Astrocyte (in vitro differentiated cells and primary cell): ENCODE measurements at regions not wholly inside any gene's neighbourhood (a gene's known extent, or its start where the extent isn't known, plus 50 kb on each side); places are given as distances from the start of the nearest gene placed in this dataset.

Source experiments
- DNase-seq: peaks from one replicate; pipeline ENCODE4 v3.0.0-alpha.2; 2010; ENCODE audit warnings: low read depth
- FAIRE-seq: peaks from 2 replicates; lab custom pipeline; 2011; peaks lifted over from hg19 to GRCh38; lab: Jason Lieb, UNC
- H2AFZ ChIP-seq: 2 replicates; pipeline ENCODE4 v1.6.0; 2012; ENCODE audit warnings: low read depth, low read length, inconsistent platforms
- H3K27ac ChIP-seq: 2 replicates; pipeline ENCODE4 v1.5.1; 2011; ENCODE audit warnings: low read depth, low read length, inconsistent platforms
- H3K27me3 ChIP-seq: 2 replicates; pipeline ENCODE4 v1.6.0; 2011; ENCODE audit warnings: low read length, inconsistent platforms; ENCODE audit not compliant: insufficient read depth
- H3K36me3 ChIP-seq: 2 replicates; pipeline ENCODE4 v1.5.1; 2011; ENCODE audit warnings: low read length, inconsistent platforms; ENCODE audit not compliant: insufficient read depth
- H3K4me1 ChIP-seq: 2 replicates; pipeline ENCODE4 v1.5.1; 2011; ENCODE audit warnings: low read length, inconsistent platforms; ENCODE audit not compliant: insufficient read depth
- H3K4me2 ChIP-seq: 2 replicates; pipeline ENCODE4 v1.6.0; 2012; ENCODE audit warnings: low read length, inconsistent platforms
- H3K4me3 ChIP-seq: 2 replicates; pipeline ENCODE4 v1.5.1; 2011; ENCODE audit warnings: low read depth, mild to moderate bottlenecking, low read length, inconsistent platforms; ENCODE audit not compliant: insufficient read depth
- H3K79me2 ChIP-seq: 2 replicates; pipeline ENCODE4 v1.6.0; 2012; ENCODE audit warnings: mild to moderate bottlenecking, low read length, inconsistent platforms; ENCODE audit not compliant: insufficient read depth
- H3K9ac ChIP-seq: 2 replicates; pipeline ENCODE4 v1.6.0; 2012; ENCODE audit warnings: mild to moderate bottlenecking, low read length, inconsistent platforms
- H3K9me3 ChIP-seq: 2 replicates; pipeline ENCODE4 v1.5.1; 2012; ENCODE audit warnings: low read depth, mild to moderate bottlenecking, low read length, inconsistent platforms; ENCODE audit not compliant: insufficient read depth
- H4K20me1 ChIP-seq: 2 replicates; pipeline ENCODE4 v1.6.0; 2012; ENCODE audit warnings: low read length, inconsistent platforms; ENCODE audit not compliant: insufficient read depth
- H3K27ac Mint-ChIP-seq: one replicate; pipeline ENCODE4 v1.8.0; 2021; ENCODE audit warnings: mild to moderate bottlenecking, mixed read lengths; ENCODE audit not compliant: unreplicated experiment
- H3K27me3 Mint-ChIP-seq: one replicate; pipeline ENCODE4 v1.8.0; 2021; ENCODE audit warnings: low read depth, mixed read lengths; ENCODE audit not compliant: unreplicated experiment
- H3K36me3 Mint-ChIP-seq: one replicate; pipeline ENCODE4 v1.8.0; 2021; ENCODE audit warnings: low read depth, mixed read lengths; ENCODE audit not compliant: unreplicated experiment
- H3K4me1 Mint-ChIP-seq: one replicate; pipeline ENCODE4 v1.8.0; 2021; ENCODE audit warnings: low read depth, mixed read lengths; ENCODE audit not compliant: unreplicated experiment
- H3K4me3 Mint-ChIP-seq: one replicate; pipeline ENCODE4 v1.8.0; 2021; ENCODE audit warnings: mild to moderate bottlenecking, moderate library complexity, mixed read lengths; ENCODE audit not compliant: unreplicated experiment
- H3K9me3 Mint-ChIP-seq: one replicate; pipeline ENCODE4 v1.8.0; 2021; ENCODE audit warnings: mild to moderate bottlenecking, mixed read lengths; ENCODE audit not compliant: unreplicated experiment
- EZH2 ChIP-seq: IDR thresholded peaks from 2 replicates; pipeline ENCODE4 v1.6.1; 2012; ENCODE audit warnings: mild to moderate bottlenecking, low read length, inconsistent platforms; ENCODE audit not compliant: insufficient read depth
- TF ChIP-seq, protein P1 (sequence below): IDR thresholded peaks from 2 replicates; pipeline ENCODE4 v1.5.1; 2011; ENCODE audit warnings: low read depth, mild to moderate bottlenecking, inconsistent platforms, low read length, moderate library complexity; ENCODE audit not compliant: insufficient read depth

DNA sequence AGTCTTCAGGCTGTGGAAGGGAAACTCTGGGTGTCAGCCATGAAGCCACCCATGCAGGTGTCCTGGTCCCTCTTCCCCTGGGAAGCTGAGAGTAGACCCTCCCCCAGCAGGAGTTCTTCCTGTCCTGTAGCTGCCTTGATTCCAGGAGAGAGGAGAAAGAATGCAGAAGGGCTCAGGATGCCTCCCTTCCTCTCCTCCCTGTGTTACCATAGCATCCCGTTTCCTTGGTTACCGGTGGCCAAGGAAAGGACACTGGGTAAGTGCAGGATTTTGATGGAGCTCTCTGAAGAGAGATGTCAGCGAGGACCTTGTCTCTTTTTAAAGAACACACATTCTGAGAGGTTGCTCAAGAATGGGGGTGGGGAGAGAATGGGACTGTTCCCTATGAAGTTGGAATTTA, 304.1 kb upstream of the N4BP1 start:
- no peak overlapping the region for H3K9ac ChIP-seq
- Mint-ChIP-seq H3K27ac (no peak overlapping the region), H3K4me3 (no peak overlapping the region), H3K27me3 (peaks cover 17% of the 10 kb centered on the region), H3K4me1 (peaks cover 7% of the 10 kb centered on the region), H3K36me3 (no peaks in the 10 kb centered on the region), H3K9me3 (peaks cover 2% of the 10 kb centered on the region)
- no peaks in the 10 kb centered on the region for H3K36me3 ChIP-seq
- TF ChIP-seq EZH2 = no peak
- TF ChIP-seq, protein P1, sequence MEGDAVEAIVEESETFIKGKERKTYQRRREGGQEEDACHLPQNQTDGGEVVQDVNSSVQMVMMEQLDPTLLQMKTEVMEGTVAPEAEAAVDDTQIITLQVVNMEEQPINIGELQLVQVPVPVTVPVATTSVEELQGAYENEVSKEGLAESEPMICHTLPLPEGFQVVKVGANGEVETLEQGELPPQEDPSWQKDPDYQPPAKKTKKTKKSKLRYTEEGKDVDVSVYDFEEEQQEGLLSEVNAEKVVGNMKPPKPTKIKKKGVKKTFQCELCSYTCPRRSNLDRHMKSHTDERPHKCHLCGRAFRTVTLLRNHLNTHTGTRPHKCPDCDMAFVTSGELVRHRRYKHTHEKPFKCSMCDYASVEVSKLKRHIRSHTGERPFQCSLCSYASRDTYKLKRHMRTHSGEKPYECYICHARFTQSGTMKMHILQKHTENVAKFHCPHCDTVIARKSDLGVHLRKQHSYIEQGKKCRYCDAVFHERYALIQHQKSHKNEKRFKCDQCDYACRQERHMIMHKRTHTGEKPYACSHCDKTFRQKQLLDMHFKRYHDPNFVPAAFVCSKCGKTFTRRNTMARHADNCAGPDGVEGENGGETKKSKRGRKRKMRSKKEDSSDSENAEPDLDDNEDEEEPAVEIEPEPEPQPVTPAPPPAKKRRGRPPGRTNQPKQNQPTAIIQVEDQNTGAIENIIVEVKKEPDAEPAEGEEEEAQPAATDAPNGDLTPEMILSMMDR = no peak
- no peak for DNase-seq
- no peaks in the 10 kb centered on the region for H3K79me2 ChIP-seq
- no peak overlapping the region for H3K4me3 ChIP-seq
- no peaks in the 10 kb centered on the region for H3K27me3 ChIP-seq
- no peaks in the 10 kb centered on the region for H3K4me1 ChIP-seq
- no peaks in the 10 kb centered on the region for H4K20me1 ChIP-seq
- no peak overlapping the region for H2AFZ ChIP-seq
- FAIRE-seq = no peak
- no peaks in the 10 kb centered on the region for H3K9me3 ChIP-seq
- no peak overlapping the region for H3K27ac ChIP-seq
- no peak overlapping the region for H3K4me2 ChIP-seq

DNA sequence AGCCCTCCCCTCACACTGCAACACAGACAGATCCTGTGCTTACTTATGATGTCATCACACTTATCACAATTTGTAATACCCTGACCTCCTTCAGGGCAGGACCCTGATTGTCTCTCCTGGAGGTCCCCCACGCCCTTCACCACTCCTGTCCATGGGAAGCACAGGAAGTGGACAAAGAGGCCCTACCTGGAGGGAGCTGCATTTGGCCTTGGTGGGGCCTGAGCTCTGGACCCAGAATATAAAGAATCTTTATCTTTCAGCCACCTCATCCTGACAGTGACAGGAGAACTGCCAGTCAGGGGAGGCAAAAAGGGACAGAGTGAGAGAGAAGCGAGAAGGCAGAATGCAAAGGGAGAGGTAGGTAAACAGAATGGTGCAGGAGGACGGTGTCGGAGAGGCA, 303.4 kb upstream of the N4BP1 start:
- no peaks in the 10 kb centered on the region for H3K27me3 ChIP-seq
- TF ChIP-seq EZH2 = no peak
- TF ChIP-seq, protein P1 = no peak
- peaks cover 20% of the 10 kb centered on the region for H3K27me3 Mint-ChIP-seq
- H3K36me3 ChIP-seq = no peaks in the 10 kb centered on the region
- peaks cover 2% of the 10 kb centered on the region for H3K9me3 Mint-ChIP-seq
- H3K4me3 Mint-ChIP-seq = no peak overlapping the region
- H3K4me2 ChIP-seq = no peak overlapping the region
- H3K4me1 Mint-ChIP-seq = peaks cover under 1% of the 10 kb centered on the region
- no peaks in the 10 kb centered on the region for H4K20me1 ChIP-seq
- no peaks in the 10 kb centered on the region for H3K9me3 ChIP-seq
- H3K27ac Mint-ChIP-seq = no peak overlapping the region
- no peaks in the 10 kb centered on the region for H3K4me1 ChIP-seq
- no peaks in the 10 kb centered on the region for H3K79me2 ChIP-seq
- H2AFZ ChIP-seq = no peak overlapping the region
- FAIRE-seq (no peak), DNase-seq (no peak)
- H3K36me3 Mint-ChIP-seq = no peaks in the 10 kb centered on the region
- no peak overlapping the region for H3K4me3 ChIP-seq
- no peak overlapping the region for H3K9ac ChIP-seq
- no peak overlapping the region for H3K27ac ChIP-seq

DNA sequence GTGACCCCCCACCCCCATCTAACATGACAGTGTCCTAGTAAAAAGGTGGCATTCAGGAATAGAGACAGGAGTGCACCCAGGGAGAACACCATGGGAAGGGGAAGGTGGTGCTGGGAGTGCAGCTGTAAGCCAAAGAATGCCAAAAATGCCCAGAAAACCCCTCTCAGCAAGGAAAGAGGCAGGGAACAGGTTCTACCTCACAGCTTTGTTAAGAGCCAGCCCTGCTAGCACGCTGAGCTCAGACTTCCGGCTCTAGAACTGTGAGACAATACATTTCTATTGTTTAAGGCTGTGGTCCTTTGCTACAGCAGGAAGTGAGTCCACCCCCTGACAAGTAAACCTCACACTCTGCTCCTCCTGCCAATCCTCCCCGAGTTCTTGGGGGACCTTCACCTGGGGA, 302.4 kb upstream of the N4BP1 start:
- Histone ChIP-seq H3K9ac (no peak overlapping the region), H3K4me1 (no peaks in the 10 kb centered on the region), H4K20me1 (no peaks in the 10 kb centered on the region), H3K27me3 (no peaks in the 10 kb centered on the region), H3K36me3 (no peaks in the 10 kb centered on the region), H3K9me3 (no peaks in the 10 kb centered on the region), H3K27ac (no peak overlapping the region), H3K4me3 (no peak overlapping the region), H2AFZ (no peak overlapping the region), H3K4me2 (no peak overlapping the region), H3K79me2 (no peaks in the 10 kb centered on the region)
- Mint-ChIP-seq H3K27me3 (peaks cover 26% of the 10 kb centered on the region), H3K36me3 (no peaks in the 10 kb centered on the region), H3K4me3 (no peak overlapping the region), H3K27ac (no peak overlapping the region), H3K9me3 (peaks cover 2% of the 10 kb centered on the region), H3K4me1 (no peaks in the 10 kb centered on the region)
- FAIRE-seq (no peak), DNase-seq (no peak)
- TF ChIP-seq, protein P1 = no peak
- TF ChIP-seq EZH2 = no peak
